ENCODE measurements at regions not wholly inside any gene's neighbourhood (a gene's known extent, or its start where the extent isn't known, plus 50 kb on each side); places are given as distances from the start of the nearest gene placed in this dataset.

- TF ChIP-seq NR1H2 (CRISPR knock-in tag; IDR thresholded peaks at IDR 0.05) (no peak), MAX (CRISPR knock-in tag; IDR thresholded peaks at IDR 0.05) (no peak), CTCF (IDR thresholded peaks at IDR 0.05) (no peak), FOXK1 (CRISPR knock-in tag; IDR thresholded peaks at IDR 0.05) (no peak), SMAD4 (CRISPR knock-in tag; IDR thresholded peaks at IDR 0.05) (no peak), NFE2L1 (CRISPR knock-in tag; IDR thresholded peaks at IDR 0.05) (no peak), ATF3 (CRISPR knock-in tag; conservative IDR thresholded peaks at IDR 0.05) (no peak), AFF4 (CRISPR knock-in tag; IDR thresholded peaks at IDR 0.05; ENCODE audit: borderline replicate concordance) (no peak), E2F5 (CRISPR knock-in tag; IDR thresholded peaks at IDR 0.05) (no peak), ZNF532 (CRISPR knock-in tag; IDR thresholded peaks at IDR 0.05; ENCODE audit: borderline replicate concordance) (no peak)
Measured at GRCh38 chr18:44093253-44093652, 587.4 kb upstream of the SETBP1 start.
